GM12865 (cell line): ENCODE measurements at regions not wholly inside any gene's neighbourhood (a gene's known extent, or its start where the extent isn't known, plus 50 kb on each side); places are given as distances from the start of the nearest gene placed in this dataset.

Source experiments
- DNase-seq: peaks from one replicate; pipeline ENCODE4 v3.0.0; 2010; ENCODE audit warnings: low read depth
- H3K4me3 ChIP-seq: 2 replicates; pipeline ENCODE4 v1.5.1; 2011; ENCODE audit warnings: mild to moderate bottlenecking, low read depth, low read length, control low read depth
- TF ChIP-seq, protein P1 (sequence below): IDR thresholded peaks from 2 replicates; pipeline ENCODE4 v1.5.1; 2011; ENCODE audit warnings: low read length, control low read depth, low read depth, inconsistent platforms; ENCODE audit not compliant: insufficient read depth; ENCODE audit errors: missing control alignments

DNA sequence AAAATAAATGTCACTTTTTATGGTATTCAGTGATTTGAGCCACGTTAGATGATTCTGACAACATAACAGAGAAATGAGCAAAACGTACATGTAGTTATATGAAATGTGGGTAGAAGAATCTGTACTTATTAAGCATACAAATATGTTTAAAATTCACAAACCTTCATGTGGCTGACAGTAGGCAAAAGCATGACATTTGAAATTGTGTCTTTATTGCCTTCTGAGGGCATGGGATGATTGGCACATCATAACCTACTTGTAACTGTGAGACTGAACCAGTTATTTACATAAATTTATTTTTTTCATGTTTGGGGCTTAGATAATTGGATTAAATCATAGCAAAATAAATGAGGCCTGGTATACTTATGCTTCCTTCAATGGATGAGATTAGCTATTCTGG is 202.2 kb downstream of the DNAJB9 start:
- no peak overlapping the region for H3K4me3 ChIP-seq
- DNase-seq, result no peak
- TF ChIP-seq, protein P1, sequence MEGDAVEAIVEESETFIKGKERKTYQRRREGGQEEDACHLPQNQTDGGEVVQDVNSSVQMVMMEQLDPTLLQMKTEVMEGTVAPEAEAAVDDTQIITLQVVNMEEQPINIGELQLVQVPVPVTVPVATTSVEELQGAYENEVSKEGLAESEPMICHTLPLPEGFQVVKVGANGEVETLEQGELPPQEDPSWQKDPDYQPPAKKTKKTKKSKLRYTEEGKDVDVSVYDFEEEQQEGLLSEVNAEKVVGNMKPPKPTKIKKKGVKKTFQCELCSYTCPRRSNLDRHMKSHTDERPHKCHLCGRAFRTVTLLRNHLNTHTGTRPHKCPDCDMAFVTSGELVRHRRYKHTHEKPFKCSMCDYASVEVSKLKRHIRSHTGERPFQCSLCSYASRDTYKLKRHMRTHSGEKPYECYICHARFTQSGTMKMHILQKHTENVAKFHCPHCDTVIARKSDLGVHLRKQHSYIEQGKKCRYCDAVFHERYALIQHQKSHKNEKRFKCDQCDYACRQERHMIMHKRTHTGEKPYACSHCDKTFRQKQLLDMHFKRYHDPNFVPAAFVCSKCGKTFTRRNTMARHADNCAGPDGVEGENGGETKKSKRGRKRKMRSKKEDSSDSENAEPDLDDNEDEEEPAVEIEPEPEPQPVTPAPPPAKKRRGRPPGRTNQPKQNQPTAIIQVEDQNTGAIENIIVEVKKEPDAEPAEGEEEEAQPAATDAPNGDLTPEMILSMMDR, result no peak

DNA sequence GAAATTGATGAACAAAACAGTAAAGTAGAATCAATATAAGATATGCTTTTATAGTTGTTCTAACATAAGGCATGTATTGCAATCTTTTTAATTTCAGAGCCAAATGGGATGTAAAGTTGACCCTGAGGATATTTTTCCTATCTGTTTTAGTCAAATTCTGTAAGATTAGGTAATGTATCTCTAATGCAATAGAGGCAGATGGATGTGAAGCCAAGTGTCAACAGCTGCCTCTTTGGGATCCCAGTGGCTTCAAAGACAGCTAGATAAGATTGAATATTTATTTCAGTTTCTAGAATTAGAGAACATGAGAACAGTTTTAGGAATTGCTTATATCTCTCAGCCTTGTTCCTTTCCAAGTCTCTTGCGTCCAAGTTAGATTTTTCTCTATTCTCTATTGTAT is 208.3 kb downstream of the DNAJB9 start:
- TF ChIP-seq, protein P1, result no peak
- no peak for DNase-seq
- H3K4me3 ChIP-seq, result no peak overlapping the region

DNA sequence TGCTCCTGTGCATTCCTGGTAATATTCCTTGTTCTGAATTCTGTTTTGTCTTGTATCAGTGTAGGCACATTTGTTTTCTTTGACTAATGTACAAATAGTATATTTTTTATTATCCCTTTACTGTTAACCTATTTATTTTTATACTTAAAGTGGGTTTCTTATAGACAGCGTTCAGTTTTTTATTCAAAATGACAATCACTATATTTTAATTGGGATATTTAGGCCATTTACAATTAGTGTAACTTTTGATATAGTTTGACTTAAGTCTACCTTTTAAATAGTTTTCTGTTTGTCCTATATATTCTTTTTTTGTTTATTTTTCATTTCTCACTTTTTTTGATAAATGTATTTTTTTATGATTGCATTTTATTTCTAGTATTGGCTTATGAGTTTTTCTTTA is 219.8 kb downstream of the DNAJB9 start:
- no peak overlapping the region for H3K4me3 ChIP-seq
- TF ChIP-seq, protein P1, result no peak
- no peak for DNase-seq

DNA sequence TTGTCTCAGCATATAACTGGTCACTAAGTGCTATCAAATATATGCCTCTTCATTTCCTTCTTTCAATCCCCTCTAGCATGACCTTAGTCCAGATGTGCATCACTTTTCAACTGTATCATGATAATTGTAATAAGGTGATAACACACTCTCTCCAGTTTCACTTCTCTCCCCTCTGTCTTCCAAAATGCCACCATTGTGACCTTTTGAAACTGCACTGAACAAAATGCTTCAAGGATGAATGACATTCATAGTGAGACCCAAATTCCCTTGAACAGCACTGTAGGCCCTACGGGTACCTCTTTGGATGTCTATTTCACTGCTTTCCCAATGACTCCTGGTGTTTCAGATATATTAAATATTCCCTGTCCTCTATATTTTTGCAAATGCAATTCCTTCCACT is 224.8 kb downstream of the DNAJB9 start:
- H3K4me3 ChIP-seq, result no peak overlapping the region
- TF ChIP-seq, protein P1, result no peak
- DNase-seq, result no peak

DNA sequence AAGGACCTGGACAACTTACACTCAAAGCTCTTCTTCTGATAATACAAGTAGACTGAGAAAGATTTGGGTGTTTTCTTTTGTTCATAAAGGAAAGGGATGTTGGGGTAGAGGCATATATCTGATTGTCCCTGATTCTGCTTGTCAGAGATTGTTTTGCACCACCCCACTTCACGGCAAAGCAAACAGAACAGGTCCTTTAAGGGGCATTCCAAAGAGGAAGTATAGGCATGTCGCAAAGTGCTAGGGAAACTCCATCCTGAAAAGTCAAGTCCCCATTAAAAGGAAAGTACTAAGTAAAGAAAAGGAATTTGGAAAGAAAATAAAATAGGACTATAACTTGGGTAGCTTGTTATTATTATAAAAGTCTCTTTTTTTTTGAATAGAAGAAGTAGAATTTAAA is 233.0 kb downstream of the DNAJB9 start:
- DNase-seq, result peak; percentile 12
- H3K4me3 ChIP-seq, result no peak overlapping the region
- TF ChIP-seq, protein P1, result no peak

DNA sequence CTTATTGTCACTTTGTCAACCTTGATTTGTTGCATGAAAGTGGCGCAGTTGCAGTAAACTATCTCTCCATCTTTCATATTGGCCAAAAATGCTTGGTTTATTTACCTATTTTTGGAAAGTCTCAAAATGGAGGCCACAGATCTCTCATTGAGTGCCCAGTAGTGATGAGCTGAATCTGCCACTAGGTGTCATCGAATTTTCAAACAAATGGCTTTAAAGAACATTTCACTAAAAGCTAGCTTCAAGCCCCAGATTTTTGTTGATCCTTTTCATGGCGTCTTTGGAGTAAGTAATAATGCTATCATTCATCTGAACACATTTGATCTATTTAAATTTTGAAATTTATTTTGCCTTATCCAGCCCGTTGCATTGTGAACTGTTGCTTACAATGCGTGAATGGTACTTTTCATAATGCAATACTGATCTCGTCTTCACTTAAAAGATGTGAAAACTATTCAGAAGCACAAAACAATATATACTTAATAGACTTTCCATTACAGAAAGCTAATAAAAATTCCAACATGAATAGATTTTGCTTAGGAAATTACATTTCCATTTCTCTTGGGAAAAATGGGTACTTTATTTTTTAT is 236.2 kb downstream of the DNAJB9 start:
- no peak overlapping the region for H3K4me3 ChIP-seq
- peak; percentile 49 for DNase-seq
- TF ChIP-seq, protein P1, result peak; percentile 45
